ENCODE measurements at regions not wholly inside any gene's neighbourhood (a gene's known extent, or its start where the extent isn't known, plus 50 kb on each side); places are given as distances from the start of the nearest gene placed in this dataset.

DNA sequence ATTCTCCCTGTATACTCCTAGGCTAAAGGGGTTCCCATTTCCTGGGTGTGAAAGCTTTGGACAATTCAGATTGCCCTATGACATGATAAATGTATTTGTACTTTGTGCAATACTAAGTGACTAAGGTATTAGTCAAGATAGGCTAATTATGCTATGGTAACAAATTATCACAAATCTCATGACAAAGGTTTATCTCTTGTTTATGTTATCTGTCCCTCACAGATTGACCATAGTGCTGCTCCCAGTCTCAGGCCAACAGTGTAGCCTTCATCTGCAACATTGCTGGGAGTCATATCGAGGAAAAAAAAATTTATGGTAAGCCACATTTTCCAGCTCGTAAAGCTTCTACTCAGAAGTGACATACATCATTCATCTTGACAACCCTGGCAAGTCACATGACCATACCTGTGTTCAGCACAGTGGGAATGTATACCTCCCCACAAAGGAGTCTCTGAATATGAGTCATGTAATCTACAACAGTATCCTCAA, 346.2 kb downstream of the IGSF11 start:
- no peak for TF ChIP-seq POLR2A (IDR thresholded peaks at IDR 0.05; ENCODE audit: extremely low read depth, insufficient read length)
- TF ChIP-seq, protein P1, sequence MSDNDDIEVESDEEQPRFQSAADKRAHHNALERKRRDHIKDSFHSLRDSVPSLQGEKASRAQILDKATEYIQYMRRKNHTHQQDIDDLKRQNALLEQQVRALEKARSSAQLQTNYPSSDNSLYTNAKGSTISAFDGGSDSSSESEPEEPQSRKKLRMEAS (IDR thresholded peaks at IDR 0.05; ENCODE audit: low read depth, low read length): no peak
- TF ChIP-seq CTCF (IDR thresholded peaks at IDR 0.05; ENCODE audit: low read depth, low read length): no peak
- TF ChIP-seq MYC (IDR thresholded peaks at IDR 0.05; ENCODE audit: low read depth, low read length): no peak
